ENCODE measurements at regions not wholly inside any gene's neighbourhood (a gene's known extent, or its start where the extent isn't known, plus 50 kb on each side); places are given as distances from the start of the nearest gene placed in this dataset.

- no peaks in the 10 kb centered on the region for H3K27me3 ChIP-seq (ENCODE audit: control insufficient read depth, insufficient read depth, low read length)
- no peaks in the 10 kb centered on the region for H3K36me3 ChIP-seq (ENCODE audit: control insufficient read depth, insufficient read depth, low read length)
Measured at GRCh38 chr5:2900360-2900759, 148.9 kb upstream of the IRX2 start.

GRCh38 chr5:2899311-2899710 lies 147.8 kb upstream of the IRX2 start:
- WGBS (ENCODE audit: insufficient coverage, insufficient read length), result no CpG with 5 or more reads among the region's 9 CpGs
- no peak for DNase-seq (ENCODE audit: low read depth, low spot score)
- Histone ChIP-seq H3K9me3 (ENCODE audit: control insufficient read depth, insufficient read depth, low read length) (no peaks in the 10 kb centered on the region), H3K4me3 (ENCODE audit: low read length) (no peak overlapping the region), H3K27me3 (ENCODE audit: control insufficient read depth, insufficient read depth, low read length) (no peaks in the 10 kb centered on the region), H3K27ac (ENCODE audit: low read length) (no peak overlapping the region), H3K36me3 (ENCODE audit: control insufficient read depth, insufficient read depth, low read length) (no peaks in the 10 kb centered on the region), H3K4me1 (ENCODE audit: control insufficient read depth, insufficient read depth, low read length) (no peaks in the 10 kb centered on the region)

More at GRCh38 chr5:2900360-2900759, 148.9 kb upstream of the IRX2 start:
- Histone ChIP-seq H3K4me3 (ENCODE audit: low read length) (no peak overlapping the region), H3K27ac (ENCODE audit: low read length) (no peak overlapping the region), H3K9me3 (ENCODE audit: control insufficient read depth, insufficient read depth, low read length) (no peaks in the 10 kb centered on the region), H3K4me1 (ENCODE audit: control insufficient read depth, insufficient read depth, low read length) (no peaks in the 10 kb centered on the region)
- DNase-seq (ENCODE audit: low read depth, low spot score), result no peak

GRCh38 chr5:2898661-2899060 lies 147.2 kb upstream of the IRX2 start:
- no peaks in the 10 kb centered on the region for H3K9me3 ChIP-seq (ENCODE audit: control insufficient read depth, insufficient read depth, low read length)
- H3K27me3 ChIP-seq (ENCODE audit: control insufficient read depth, insufficient read depth, low read length), result no peaks in the 10 kb centered on the region
- no peaks in the 10 kb centered on the region for H3K4me1 ChIP-seq (ENCODE audit: control insufficient read depth, insufficient read depth, low read length)
- DNase-seq (ENCODE audit: low read depth, low spot score), result no peak
- no peak overlapping the region for H3K4me3 ChIP-seq (ENCODE audit: low read length)
- H3K27ac ChIP-seq (ENCODE audit: low read length), result no peak overlapping the region
- no CpG with 5 or more reads among the region's 5 CpGs for WGBS (ENCODE audit: insufficient coverage, insufficient read length)
- H3K36me3 ChIP-seq (ENCODE audit: control insufficient read depth, insufficient read depth, low read length), result no peaks in the 10 kb centered on the region

- Histone ChIP-seq H3K4me1 (ENCODE audit: control insufficient read depth, insufficient read depth, low read length) (no peaks in the 10 kb centered on the region), H3K27me3 (ENCODE audit: control insufficient read depth, insufficient read depth, low read length) (no peaks in the 10 kb centered on the region), H3K36me3 (ENCODE audit: control insufficient read depth, insufficient read depth, low read length) (no peaks in the 10 kb centered on the region), H3K9me3 (ENCODE audit: control insufficient read depth, insufficient read depth, low read length) (no peaks in the 10 kb centered on the region), H3K4me3 (ENCODE audit: low read length) (no peak overlapping the region; the same call in 1 of the 2 replicates), H3K27ac (ENCODE audit: low read length) (no peak overlapping the region)
- DNase-seq (ENCODE audit: low read depth, low spot score), result no peak
- WGBS (ENCODE audit: insufficient coverage, insufficient read length), result no CpG with 5 or more reads among the region's 17 CpGs
Measured at GRCh38 chr5:2897276-2897961, 145.9 kb upstream of the IRX2 start.

- Histone ChIP-seq H3K36me3 (ENCODE audit: control insufficient read depth, insufficient read depth, low read length) (no peaks in the 10 kb centered on the region), H3K27me3 (ENCODE audit: control insufficient read depth, insufficient read depth, low read length) (no peaks in the 10 kb centered on the region), H3K9me3 (ENCODE audit: control insufficient read depth, insufficient read depth, low read length) (no peaks in the 10 kb centered on the region), H3K4me3 (ENCODE audit: low read length) (no peak overlapping the region), H3K4me1 (ENCODE audit: control insufficient read depth, insufficient read depth, low read length) (no peaks in the 10 kb centered on the region), H3K27ac (ENCODE audit: low read length) (no peak overlapping the region)
- no peak for DNase-seq (ENCODE audit: low read depth, low spot score)
- no CpG with 5 or more reads among the region's 29 CpGs for WGBS (ENCODE audit: insufficient coverage, insufficient read length)
Measured at GRCh38 chr5:2896371-2897275, 145.1 kb upstream of the IRX2 start.

- no peaks in the 10 kb centered on the region for H3K27me3 ChIP-seq (ENCODE audit: control insufficient read depth, insufficient read depth, low read length)
- no peaks in the 10 kb centered on the region for H3K36me3 ChIP-seq (ENCODE audit: control insufficient read depth, insufficient read depth, low read length)
- H3K4me1 ChIP-seq (ENCODE audit: control insufficient read depth, insufficient read depth, low read length), result no peaks in the 10 kb centered on the region
- no peak overlapping the region for H3K4me3 ChIP-seq (ENCODE audit: low read length)
- no CpG with 5 or more reads among the region's 6 CpGs for WGBS (ENCODE audit: insufficient coverage, insufficient read length)
- no peak overlapping the region for H3K27ac ChIP-seq (ENCODE audit: low read length)
- H3K9me3 ChIP-seq (ENCODE audit: control insufficient read depth, insufficient read depth, low read length), result no peaks in the 10 kb centered on the region
- DNase-seq (ENCODE audit: low read depth, low spot score), result no peak
Measured at GRCh38 chr5:2895876-2896275, 144.4 kb upstream of the IRX2 start.

GRCh38 chr5:2895196-2895595 lies 143.7 kb upstream of the IRX2 start:
- H3K27ac ChIP-seq (ENCODE audit: low read length), result no peak overlapping the region
- H3K36me3 ChIP-seq (ENCODE audit: control insufficient read depth, insufficient read depth, low read length), result no peaks in the 10 kb centered on the region
- no peak overlapping the region for H3K4me3 ChIP-seq (ENCODE audit: low read length)
- no peaks in the 10 kb centered on the region for H3K4me1 ChIP-seq (ENCODE audit: control insufficient read depth, insufficient read depth, low read length)
- H3K27me3 ChIP-seq (ENCODE audit: control insufficient read depth, insufficient read depth, low read length), result no peaks in the 10 kb centered on the region
- WGBS (ENCODE audit: insufficient coverage, insufficient read length), result no CpG with 5 or more reads among the region's 9 CpGs
- no peak for DNase-seq (ENCODE audit: low read depth, low spot score)
- H3K9me3 ChIP-seq (ENCODE audit: control insufficient read depth, insufficient read depth, low read length), result no peaks in the 10 kb centered on the region

- no peaks in the 10 kb centered on the region for H3K4me1 ChIP-seq (ENCODE audit: control insufficient read depth, insufficient read depth, low read length)
- H3K9me3 ChIP-seq (ENCODE audit: control insufficient read depth, insufficient read depth, low read length), result no peaks in the 10 kb centered on the region
- no peaks in the 10 kb centered on the region for H3K27me3 ChIP-seq (ENCODE audit: control insufficient read depth, insufficient read depth, low read length)
- no peaks in the 10 kb centered on the region for H3K36me3 ChIP-seq (ENCODE audit: control insufficient read depth, insufficient read depth, low read length)
- no peak for DNase-seq (ENCODE audit: low read depth, low spot score)
- H3K27ac ChIP-seq (ENCODE audit: low read length), result no peak overlapping the region
- WGBS (ENCODE audit: insufficient coverage, insufficient read length), result no CpG with 5 or more reads among the region's 11 CpGs
- no peak overlapping the region for H3K4me3 ChIP-seq (ENCODE audit: low read length)
Measured at GRCh38 chr5:2894736-2895135, 143.3 kb upstream of the IRX2 start.

- Histone ChIP-seq H3K36me3 (ENCODE audit: control insufficient read depth, insufficient read depth, low read length) (no peaks in the 10 kb centered on the region), H3K27me3 (ENCODE audit: control insufficient read depth, insufficient read depth, low read length) (no peaks in the 10 kb centered on the region), H3K27ac (ENCODE audit: low read length) (no peak overlapping the region), H3K4me1 (ENCODE audit: control insufficient read depth, insufficient read depth, low read length) (no peaks in the 10 kb centered on the region), H3K4me3 (ENCODE audit: low read length) (no peak overlapping the region), H3K9me3 (ENCODE audit: control insufficient read depth, insufficient read depth, low read length) (no peaks in the 10 kb centered on the region)
- no peak for DNase-seq (ENCODE audit: low read depth, low spot score)
- WGBS (ENCODE audit: insufficient coverage, insufficient read length), result no CpG with 5 or more reads among the region's 12 CpGs
Measured at GRCh38 chr5:2894316-2894715, 142.8 kb upstream of the IRX2 start.

GRCh38 chr5:2892466-2893000 lies 141.1 kb upstream of the IRX2 start:
- H3K27ac ChIP-seq (ENCODE audit: low read length), result no peak overlapping the region
- no peak for DNase-seq (ENCODE audit: low read depth, low spot score)
- H3K4me1 ChIP-seq (ENCODE audit: control insufficient read depth, insufficient read depth, low read length), result no peaks in the 10 kb centered on the region
- H3K9me3 ChIP-seq (ENCODE audit: control insufficient read depth, insufficient read depth, low read length), result no peaks in the 10 kb centered on the region
- no peak overlapping the region for H3K4me3 ChIP-seq (ENCODE audit: low read length)
- H3K36me3 ChIP-seq (ENCODE audit: control insufficient read depth, insufficient read depth, low read length), result no peaks in the 10 kb centered on the region
- H3K27me3 ChIP-seq (ENCODE audit: control insufficient read depth, insufficient read depth, low read length), result no peaks in the 10 kb centered on the region
- WGBS (ENCODE audit: insufficient coverage, insufficient read length), result no CpG with 5 or more reads among the region's 8 CpGs

All from iPS DF 6.9 (cell line).